HG03520 (cell line): ENCODE measurements at regions not wholly inside any gene's neighbourhood (a gene's known extent, or its start where the extent isn't known, plus 50 kb on each side); places are given as distances from the start of the nearest gene placed in this dataset.
"Not testable (repeated sequence)": the region's sequence is repeated elsewhere in the genome, so short reads cannot be mapped to it uniquely, and the experiment has no call there.

Experiments used
- ATAC-seq: cut with Tn5 transposase; IDR thresholded peaks from one replicate; pipeline ENCODE4 v1.9.1; 2021; ENCODE audit warnings: mild to moderate bottlenecking, moderate library complexity; ENCODE audit not compliant: unreplicated experiment

DNA sequence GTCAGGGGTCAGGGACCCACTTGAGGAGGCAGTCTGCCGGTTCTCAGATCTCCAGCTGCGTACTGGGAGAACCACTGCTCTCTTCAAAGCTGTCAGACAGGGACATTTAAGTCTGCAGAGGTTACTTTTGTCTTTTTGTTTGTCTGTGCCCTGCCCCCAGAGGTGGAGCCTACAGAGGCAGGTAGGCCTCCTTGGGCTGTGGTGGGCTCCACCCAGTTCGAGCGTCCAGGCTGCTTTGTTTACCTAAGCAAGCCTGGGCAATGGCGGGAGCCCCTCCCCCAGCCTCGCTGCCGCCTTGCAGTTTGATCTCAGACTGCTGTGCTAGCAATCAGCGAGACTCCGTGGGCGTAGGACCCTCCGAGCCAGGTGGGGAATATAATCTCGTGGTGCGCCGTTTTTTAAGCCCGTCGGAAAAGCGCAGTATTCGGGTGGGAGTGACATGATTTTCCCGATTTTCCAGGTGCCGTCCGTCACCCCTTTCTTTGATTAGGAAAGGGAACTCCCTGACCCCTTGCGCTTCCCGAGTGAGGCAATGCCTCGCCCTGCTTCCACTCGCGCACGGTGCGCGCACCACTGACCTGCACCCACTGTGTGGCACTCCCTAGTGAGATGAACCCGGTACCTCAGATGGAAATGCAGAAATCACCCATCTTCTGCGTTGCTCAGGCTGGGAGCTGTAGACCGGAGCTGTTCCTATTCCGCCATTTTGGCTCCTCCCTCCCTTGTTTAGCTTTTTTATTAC is 268.6 kb upstream of the SATB1 start:
- not testable (repeated sequence) for ATAC-seq

DNA sequence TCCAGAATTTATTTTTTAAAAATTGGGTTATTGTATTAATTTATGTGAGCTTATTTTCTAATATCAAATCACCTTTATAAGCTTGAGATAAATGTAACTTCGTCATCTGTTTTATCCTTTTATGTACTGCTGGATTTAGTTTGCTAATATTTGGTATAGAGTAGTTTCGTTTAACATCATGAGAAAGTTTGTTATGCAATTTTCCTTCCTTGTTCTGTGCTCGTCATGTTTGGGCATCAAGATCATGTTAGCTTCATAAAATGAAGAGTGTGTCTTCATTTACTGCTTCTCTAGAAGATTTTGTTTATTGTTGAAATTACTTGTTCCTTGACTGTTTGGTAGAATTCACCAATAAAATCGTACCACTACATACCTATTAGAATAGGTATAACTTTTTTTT is 262.1 kb upstream of the SATB1 start:
- ATAC-seq = no peak

DNA sequence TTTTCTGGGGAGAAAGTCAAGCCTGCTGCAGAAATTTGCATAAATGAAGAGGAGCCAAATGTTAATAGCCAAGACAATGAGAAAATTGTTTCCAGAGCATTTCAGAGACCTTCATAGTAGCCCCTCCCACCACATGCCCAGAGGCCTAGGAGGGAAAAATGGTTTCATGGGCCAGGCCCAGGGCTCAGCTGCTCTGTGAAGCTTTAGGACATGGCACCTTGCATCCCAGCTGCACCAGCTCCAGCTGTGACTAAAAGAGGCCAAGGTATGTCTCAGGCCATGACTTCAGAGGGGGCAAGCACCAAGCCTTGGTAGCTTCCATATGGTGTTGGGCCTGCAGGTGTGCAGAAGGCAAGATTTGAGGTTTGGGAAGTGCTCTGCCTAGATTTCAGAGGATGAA is 258.8 kb upstream of the SATB1 start:
- no peak for ATAC-seq

DNA sequence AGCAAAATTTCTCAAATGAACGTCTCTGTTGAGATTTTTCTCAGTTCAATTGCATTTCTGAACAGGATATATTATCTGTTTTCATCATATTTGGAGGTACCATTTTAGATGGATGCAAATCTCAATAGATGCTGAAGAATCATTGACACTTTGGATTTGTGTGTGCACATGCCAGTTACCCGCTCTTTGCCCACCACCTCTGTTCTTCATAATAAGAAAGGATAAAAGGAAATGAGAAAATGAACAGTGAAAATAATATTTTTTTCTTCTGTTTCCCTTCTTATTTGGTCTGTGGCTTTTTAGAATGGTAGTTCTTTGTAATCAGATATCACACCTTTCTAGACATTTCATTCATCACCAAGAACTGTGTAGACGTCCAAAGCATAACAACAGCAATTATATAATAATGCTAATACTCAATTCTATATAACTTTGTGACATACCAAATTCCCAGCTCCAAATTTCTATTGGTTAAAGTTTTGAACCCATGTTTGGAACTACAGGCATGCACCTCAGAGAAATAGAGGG is 256.7 kb upstream of the SATB1 start:
- no peak for ATAC-seq

DNA sequence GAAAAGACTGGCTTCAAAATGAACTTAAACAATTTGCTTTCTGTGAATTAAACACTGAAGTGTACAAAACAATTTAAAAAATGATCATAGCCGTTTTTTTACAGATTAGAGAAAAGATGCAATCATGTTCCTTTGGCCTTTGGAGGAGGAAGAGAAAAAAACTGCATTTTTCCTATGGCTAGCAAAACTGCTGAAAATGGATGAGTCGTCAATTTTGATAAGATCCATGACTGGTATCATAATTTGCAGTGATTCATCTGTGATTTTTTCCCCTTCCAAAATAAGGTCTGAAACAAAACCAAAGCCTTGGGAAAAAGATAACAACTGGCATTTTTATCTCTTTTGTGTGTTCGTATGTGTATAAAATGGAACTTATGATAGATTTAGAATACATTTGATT is 255.6 kb upstream of the SATB1 start:
- ATAC-seq = no peak

DNA sequence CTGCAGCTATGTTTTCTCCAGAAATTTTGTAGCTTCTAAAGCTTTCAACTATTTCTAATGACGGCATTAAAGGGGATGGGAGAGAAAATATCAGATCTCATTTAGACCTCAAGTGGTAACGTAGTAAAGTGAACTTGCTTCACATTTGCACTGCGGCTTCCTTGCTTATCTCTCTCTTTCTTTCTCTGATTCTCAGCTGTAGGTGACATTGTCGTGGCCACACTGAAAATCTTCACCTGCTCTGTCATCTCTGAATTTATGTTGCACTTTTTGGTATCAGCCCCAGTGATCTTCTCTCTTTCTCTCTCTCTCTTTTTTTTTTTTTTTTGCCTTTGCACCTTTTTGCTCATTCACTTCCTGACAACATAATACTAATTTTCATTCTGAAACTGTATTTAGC is 254.1 kb upstream of the SATB1 start:
- no peak for ATAC-seq

DNA sequence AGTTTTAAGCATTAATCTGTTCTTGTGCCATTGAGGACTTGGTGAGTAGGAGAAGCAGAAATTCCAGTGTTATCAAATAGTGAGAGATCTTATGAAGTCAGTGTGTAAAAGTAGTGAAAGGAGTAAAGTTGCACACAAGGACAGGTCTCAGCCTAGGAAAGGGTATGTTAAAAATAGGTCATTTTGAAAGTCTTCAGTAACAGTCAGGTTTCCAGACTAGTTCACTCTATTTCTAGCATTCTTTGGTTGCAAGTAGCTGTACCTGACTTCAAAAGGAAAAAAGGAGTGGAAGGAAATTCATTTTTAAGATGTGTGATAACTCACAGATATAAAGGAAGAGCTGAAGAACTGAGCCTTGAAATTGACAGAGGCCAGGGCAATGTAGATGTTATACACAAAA is 250.1 kb upstream of the SATB1 start:
- no peak for ATAC-seq

- ATAC-seq = no peak
These were observed 247.4 kb upstream of the SATB1 start for GRCh38 chr3:18672561-18672960.

- no peak for ATAC-seq
These were observed 245.6 kb upstream of the SATB1 start for GRCh38 chr3:18670759-18671158.

GRCh38 chr3:18669374-18669773 is 244.2 kb upstream of the SATB1 start:
- no peak for ATAC-seq

DNA sequence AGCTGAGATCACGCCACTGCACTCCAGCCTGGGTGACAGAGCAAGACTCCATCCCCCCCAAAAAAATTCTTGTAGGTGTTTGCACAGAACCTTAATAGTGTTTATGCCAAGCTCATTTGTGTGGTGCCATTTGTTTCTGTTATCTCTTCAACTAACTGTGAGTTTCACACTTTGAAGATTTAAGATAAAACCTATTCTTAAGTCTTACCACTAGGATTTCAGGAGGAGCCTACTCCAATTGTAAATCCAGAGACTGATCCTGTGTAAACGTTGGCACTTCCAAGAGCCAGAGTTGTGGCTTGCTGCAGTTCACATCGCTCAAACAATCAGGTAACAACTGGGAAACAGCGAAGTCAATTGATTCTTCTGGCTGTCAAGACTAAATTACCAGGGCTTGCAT is 242.4 kb upstream of the SATB1 start:
- ATAC-seq = no peak

GRCh38 chr3:18666655-18667054 is 241.5 kb upstream of the SATB1 start:
- ATAC-seq = no peak

DNA sequence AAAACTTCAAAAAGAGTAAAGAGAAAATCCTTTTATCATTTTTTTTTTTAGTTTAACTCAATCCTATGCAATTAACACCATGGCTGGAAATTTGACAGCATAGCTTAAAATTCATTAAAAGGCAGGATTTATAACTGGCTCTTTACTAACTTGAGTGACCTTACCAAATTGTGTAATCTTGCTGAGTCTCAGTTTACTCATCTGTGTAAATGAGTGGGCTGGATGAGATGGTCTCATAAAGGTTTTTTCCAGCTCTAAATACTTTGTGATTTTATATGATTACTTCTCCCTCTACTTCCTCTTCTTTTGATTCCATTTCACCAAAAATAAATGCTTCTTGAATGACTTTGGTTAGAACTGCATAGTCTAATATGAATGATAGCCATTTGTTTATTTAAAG is 234.9 kb upstream of the SATB1 start:
- no peak for ATAC-seq

DNA sequence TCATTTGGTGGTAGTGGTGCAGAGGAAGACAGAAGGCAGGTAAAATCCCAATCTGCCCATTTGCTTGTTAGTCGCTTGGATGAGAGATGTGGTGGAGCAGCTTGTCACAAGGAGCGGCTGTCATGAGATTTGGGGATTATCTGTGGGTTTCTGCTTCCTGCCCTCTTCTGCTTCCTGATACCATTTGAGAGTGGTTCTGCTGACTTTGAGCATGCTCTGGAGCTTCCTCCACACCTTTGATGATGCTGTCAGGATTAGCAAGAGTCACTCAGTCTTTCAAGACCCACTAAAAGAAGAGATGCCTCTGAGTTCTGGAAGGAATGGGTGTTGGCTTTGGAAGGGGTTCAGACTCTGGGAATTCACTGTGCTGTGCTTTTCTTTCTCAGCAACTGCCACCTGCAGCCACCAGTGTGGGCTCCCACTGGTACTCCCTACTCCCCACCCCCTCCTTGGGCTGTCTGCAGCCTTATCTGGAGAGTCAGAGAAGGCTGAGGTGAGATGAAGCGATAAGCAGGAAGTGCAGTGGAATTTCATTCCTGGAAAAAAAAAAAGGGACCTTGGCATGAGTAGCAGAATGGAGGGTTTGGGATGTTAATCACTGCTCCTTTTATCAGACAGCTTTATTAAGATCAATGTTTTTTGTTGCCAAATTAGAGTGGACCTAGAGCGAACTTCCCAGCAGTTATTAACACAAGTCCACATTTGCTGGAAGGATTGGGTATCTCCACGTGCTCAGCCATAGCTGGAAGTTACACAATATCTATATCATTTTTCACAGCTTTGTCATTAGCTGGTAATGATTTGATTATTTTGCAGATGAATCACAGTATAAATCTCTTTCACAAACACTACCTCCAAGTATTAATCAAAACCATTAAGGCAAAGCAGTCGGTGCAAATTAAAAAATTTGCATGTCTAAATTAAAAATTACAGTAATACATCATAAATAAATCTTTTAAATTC is 233.0 kb upstream of the SATB1 start:
- ATAC-seq = no peak

- ATAC-seq = no peak
These were observed 231.7 kb upstream of the SATB1 start for GRCh38 chr3:18656866-18657265.

GRCh38 chr3:18656410-18656809 is 231.3 kb upstream of the SATB1 start:
- ATAC-seq = no peak

GRCh38 chr3:18655827-18656226 is 230.7 kb upstream of the SATB1 start:
- no peak for ATAC-seq

GRCh38 chr3:18652781-18653180 is 227.6 kb upstream of the SATB1 start:
- no peak for ATAC-seq

GRCh38 chr3:18650731-18651130 is 225.6 kb upstream of the SATB1 start:
- ATAC-seq = no peak

- peak; percentile 84 for ATAC-seq
These were observed 224.7 kb upstream of the SATB1 start for GRCh38 chr3:18649666-18650363.

- no peak for ATAC-seq
These were observed 223.8 kb upstream of the SATB1 start for GRCh38 chr3:18648868-18649462.
